ENCODE measurements at regions not wholly inside any gene's neighbourhood (a gene's known extent, or its start where the extent isn't known, plus 50 kb on each side); places are given as distances from the start of the nearest gene placed in this dataset.

- TF ChIP-seq, protein P1, sequence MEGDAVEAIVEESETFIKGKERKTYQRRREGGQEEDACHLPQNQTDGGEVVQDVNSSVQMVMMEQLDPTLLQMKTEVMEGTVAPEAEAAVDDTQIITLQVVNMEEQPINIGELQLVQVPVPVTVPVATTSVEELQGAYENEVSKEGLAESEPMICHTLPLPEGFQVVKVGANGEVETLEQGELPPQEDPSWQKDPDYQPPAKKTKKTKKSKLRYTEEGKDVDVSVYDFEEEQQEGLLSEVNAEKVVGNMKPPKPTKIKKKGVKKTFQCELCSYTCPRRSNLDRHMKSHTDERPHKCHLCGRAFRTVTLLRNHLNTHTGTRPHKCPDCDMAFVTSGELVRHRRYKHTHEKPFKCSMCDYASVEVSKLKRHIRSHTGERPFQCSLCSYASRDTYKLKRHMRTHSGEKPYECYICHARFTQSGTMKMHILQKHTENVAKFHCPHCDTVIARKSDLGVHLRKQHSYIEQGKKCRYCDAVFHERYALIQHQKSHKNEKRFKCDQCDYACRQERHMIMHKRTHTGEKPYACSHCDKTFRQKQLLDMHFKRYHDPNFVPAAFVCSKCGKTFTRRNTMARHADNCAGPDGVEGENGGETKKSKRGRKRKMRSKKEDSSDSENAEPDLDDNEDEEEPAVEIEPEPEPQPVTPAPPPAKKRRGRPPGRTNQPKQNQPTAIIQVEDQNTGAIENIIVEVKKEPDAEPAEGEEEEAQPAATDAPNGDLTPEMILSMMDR (conservative IDR thresholded peaks at IDR 0.05; ENCODE audit: low read depth, low read length), result no peak
- TF ChIP-seq EZH2 (IDR thresholded peaks at IDR 0.05; ENCODE audit: borderline replicate concordance, low read depth, low read length, poor library complexity, severe bottlenecking), result no peak
These were observed 98.5 kb upstream of the RTL6 start for GRCh38 chr22:44596396-44597125.

Data from A673 (cell line).